ENCODE measurements at regions not wholly inside any gene's neighbourhood (a gene's known extent, or its start where the extent isn't known, plus 50 kb on each side); places are given as distances from the start of the nearest gene placed in this dataset.

DNA sequence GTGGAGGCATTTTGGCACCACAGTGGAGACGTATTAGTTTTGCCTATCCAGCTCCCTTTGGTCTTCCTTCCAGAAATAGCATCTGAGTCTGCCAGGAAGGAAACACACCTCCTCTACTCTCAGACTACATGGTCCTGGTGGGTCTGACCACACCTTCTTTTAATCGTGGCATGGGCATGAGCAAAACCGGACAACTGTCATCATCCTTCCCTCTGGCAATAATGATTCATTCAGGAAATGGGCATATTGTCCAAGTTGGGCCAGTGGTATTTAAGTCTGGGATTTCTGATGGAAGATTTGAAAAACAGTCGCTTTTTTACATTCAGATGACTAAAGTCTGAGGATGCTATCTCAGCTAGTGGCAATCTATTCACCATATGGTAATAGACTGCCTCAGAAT, 601.0 kb upstream of the ADAMTS9 start:
- no peak for TF ChIP-seq POLR2A (IDR thresholded peaks at IDR 0.05; ENCODE audit: low read length)
- no peak for TF ChIP-seq GATA1 (IDR thresholded peaks at IDR 0.05; ENCODE audit: low read depth, low read length)
